Body of pancreas (tissue), 4 donors: ENCODE measurements at regions not wholly inside any gene's neighbourhood (a gene's known extent, or its start where the extent isn't known, plus 50 kb on each side); places are given as distances from the start of the nearest gene placed in this dataset.
A peak's percentile ranks its signal among the peaks of the same experiment; 100 is the strongest.

ENCODE experiments used
- ATAC-seq: fragments of 150-250 bp; one replicate; pipeline ENCODE4 v1.9.1; 2016
- DNase-seq, 4 donors: peaks; one replicate each; pipeline ENCODE4 v3.0.0-alpha.2; 2019
- H3K27ac ChIP-seq, 4 donors: fragments of 200-600 bp; sonication (generic); 1 replicate in 3 of 4; 2 replicates in 1 of 4; pipeline versions ENCODE4 v1.5.1 to v1.6.1; 2016 to 2019; ENCODE audit warnings: mild to moderate bottlenecking in 1 of 4, mixed read lengths in 1 of 4, moderate library complexity in 1 of 4
- H3K27me3 ChIP-seq, 2 donors: fragments of 200-600 bp; sonication (generic); one replicate each; pipeline ENCODE4 v1.6.0; 2016; ENCODE audit warnings: mild to moderate bottlenecking in 1 of 2
- H3K36me3 ChIP-seq, 2 donors: fragments of 200-600 bp; sonication (generic); replicated peaks in 1 of 2; 2 replicates each; pipeline ENCODE4 v1.5.1; 2016; ENCODE audit warnings: low read depth in 2 of 2; ENCODE audit not compliant: insufficient read depth in 1 of 2
- H3K4me1 ChIP-seq: fragments of 200-600 bp; sonication (generic); one replicate; pipeline ENCODE4 v1.6.0; 2016
- H3K4me3 ChIP-seq, 2 donors: fragments of 200-600 bp; sonication (generic); 1 replicate in 1 of 2; 2 replicates in 1 of 2; pipeline ENCODE4 v1.5.1; 2016 to 2019
- H3K9me3 ChIP-seq, 3 donors: fragments of 200-600 bp; sonication (generic); 1 replicate in 2 of 3; 2 replicates in 1 of 3; pipeline ENCODE4 v1.5.1; 2016
- CTCF ChIP-seq, 7 experiments: fragments of 450-650 bp in 4 of 7; fragments of 200-600 bp in 3 of 7; sonication (generic) in 3 of 7; IDR thresholded peaks; one replicate each; pipeline ENCODE4 v1.5.1; 2016 to 2019; ENCODE audit warnings: antibody characterized with exemption in 7 of 7
- POLR2A ChIP-seq, 3 donors: fragments of 450-650 bp; IDR thresholded peaks; one replicate each; pipeline ENCODE4 v1.6.1; 2016; ENCODE audit warnings: antibody characterized with exemption in 3 of 3, mild to moderate bottlenecking in 2 of 3
- WGBS, 2 donors: methylation state at CpG; one replicate each; pipeline ENCODE4 v1.1.5; 2017; 5-methylcytosine and 5-hydroxymethylcytosine counted together
- intact Hi-C: fragments of 100-400 bp; cut with DNase I; formaldehyde crosslinking; loops from one replicate; pipeline ENCODE4 v1.15.1; 2023

- WGBS, 2 donors: 67 to 71% methylated on average over 4 of the region's 4 CpGs
- H3K4me3 ChIP-seq: no peak overlapping the region
- no peaks in the 10 kb centered on the region for H3K9me3 ChIP-seq
- TF ChIP-seq POLR2A (IDR thresholded peaks at IDR 0.05): no peak
- TF ChIP-seq CTCF (IDR thresholded peaks at IDR 0.05): no peak
- H3K36me3 ChIP-seq: no peaks in the 10 kb centered on the region
- intact Hi-C loops: no loop called here
- H3K27ac ChIP-seq: no peak overlapping the region
- no peaks in the 10 kb centered on the region for H3K4me1 ChIP-seq
- H3K27me3 ChIP-seq: peaks cover 0 to 1% of the 10 kb centered on the region in 2 donors
- DNase-seq: no peak
- ATAC-seq: no peak
These were observed 502.0 kb upstream of the KLF4 start for GRCh38 chr9:107991581-107991980.

- no peak for ATAC-seq
- peak in 1 of 4 donors; percentile 34 for DNase-seq
- TF ChIP-seq CTCF (IDR thresholded peaks at IDR 0.05) (no peak), POLR2A (IDR thresholded peaks at IDR 0.05) (no peak)
- Histone ChIP-seq H3K27me3 (peaks cover 0 to 3% of the 10 kb centered on the region in 2 donors), H3K9me3 (no peaks in the 10 kb centered on the region), H3K4me3 (no peak overlapping the region), H3K4me1 (no peaks in the 10 kb centered on the region), H3K27ac (peak overlapping the region in 1 of 4 donors; percentile 15), H3K36me3 (no peaks in the 10 kb centered on the region)
- intact Hi-C loops: no loop called here
- 62 to 73% methylated on average over 2 of the region's 2 CpGs for WGBS, 2 donors
These were observed 500.0 kb upstream of the KLF4 start for GRCh38 chr9:107989544-107989943.

GRCh38 chr9:107989099-107989498, 499.5 kb upstream of the KLF4 start:
- H3K9me3 ChIP-seq: no peaks in the 10 kb centered on the region
- peaks cover 0 to 3% of the 10 kb centered on the region in 2 donors for H3K27me3 ChIP-seq
- intact Hi-C loops: no loop called here
- peak overlapping the region in 1 of 4 donors; percentile 15 for H3K27ac ChIP-seq
- TF ChIP-seq POLR2A (IDR thresholded peaks at IDR 0.05) (no peak), CTCF (IDR thresholded peaks at IDR 0.05) (no peak)
- no peak for ATAC-seq
- no peaks in the 10 kb centered on the region for H3K4me1 ChIP-seq
- no peak overlapping the region for H3K4me3 ChIP-seq
- DNase-seq: no peak
- WGBS, 2 donors: 56 to 82% methylated on average over 4 of the region's 4 CpGs
- H3K36me3 ChIP-seq: no peaks in the 10 kb centered on the region

GRCh38 chr9:107984956-107985355, 495.4 kb upstream of the KLF4 start:
- ATAC-seq (no peak), DNase-seq (no peak)
- intact Hi-C loops: no loop called here
- no peaks in the 10 kb centered on the region for H3K9me3 ChIP-seq
- H3K4me1 ChIP-seq: no peaks in the 10 kb centered on the region
- H3K36me3 ChIP-seq: no peaks in the 10 kb centered on the region
- H3K4me3 ChIP-seq: no peak overlapping the region
- no peak overlapping the region for H3K27ac ChIP-seq
- peaks cover 0 to 3% of the 10 kb centered on the region in 2 donors for H3K27me3 ChIP-seq
- no peak for TF ChIP-seq POLR2A (IDR thresholded peaks at IDR 0.05)
- no peak for TF ChIP-seq CTCF (IDR thresholded peaks at IDR 0.05)
- WGBS, 2 donors: 78 to 81% methylated on average over 2 of the region's 2 CpGs

GRCh38 chr9:107983762-107984161, 494.2 kb upstream of the KLF4 start:
- intact Hi-C loops: no loop called here
- H3K36me3 ChIP-seq: no peaks in the 10 kb centered on the region
- H3K4me1 ChIP-seq: no peaks in the 10 kb centered on the region
- ATAC-seq: no peak
- H3K27me3 ChIP-seq: peaks cover 0 to 3% of the 10 kb centered on the region in 2 donors
- TF ChIP-seq POLR2A (IDR thresholded peaks at IDR 0.05) (no peak), CTCF (IDR thresholded peaks at IDR 0.05) (no peak)
- H3K4me3 ChIP-seq: no peak overlapping the region
- H3K9me3 ChIP-seq: no peaks in the 10 kb centered on the region
- 66 to 74% methylated on average over 3 of the region's 3 CpGs for WGBS, 2 donors
- DNase-seq: no peak
- H3K27ac ChIP-seq: no peak overlapping the region
